ENCODE measurements at regions not wholly inside any gene's neighbourhood (a gene's known extent, or its start where the extent isn't known, plus 50 kb on each side); places are given as distances from the start of the nearest gene placed in this dataset.

- no peak overlapping the region for H3K9ac ChIP-seq (ENCODE audit: low read depth in 1 of 2, low read length in 2 of 2)
- peaks cover 2 to 9% (median 6%) of the 10 kb centered on the region in 4 donors for H3K9me3 ChIP-seq (ENCODE audit: control insufficient read depth in 4 of 4, low read length in 3 of 4)
- H3K27ac ChIP-seq (ENCODE audit: low read depth in 1 of 2, low read length in 2 of 2), result no peak overlapping the region
- no peak overlapping the region for H3K4me3 ChIP-seq (ENCODE audit: low read depth in 1 of 3, low read length in 3 of 3)
- H3K4me1 ChIP-seq (ENCODE audit: control insufficient read depth in 4 of 4, insufficient read depth in 4 of 4, low read length in 3 of 4), result no peaks in the 10 kb centered on the region
- WGBS, result 85% methylated on average over 1 of the region's 1 CpG
- H3K36me3 ChIP-seq (ENCODE audit: control insufficient read depth in 4 of 4, insufficient read depth in 3 of 4, low read depth in 1 of 4, low read length in 3 of 4), result no peaks in the 10 kb centered on the region
- TF ChIP-seq FOXA2 (IDR thresholded peaks at IDR 0.05) (no peak), JUND (IDR thresholded peaks at IDR 0.05) (no peak), NR2F2 (IDR thresholded peaks at IDR 0.05) (no peak), RXRA (IDR thresholded peaks at IDR 0.05) (no peak), HNF4G (IDR thresholded peaks at IDR 0.05) (no peak), TAF1 (conservative IDR thresholded peaks at IDR 0.05) (no peak), SP1 (IDR thresholded peaks at IDR 0.05) (no peak)
- TF ChIP-seq, protein P1, sequence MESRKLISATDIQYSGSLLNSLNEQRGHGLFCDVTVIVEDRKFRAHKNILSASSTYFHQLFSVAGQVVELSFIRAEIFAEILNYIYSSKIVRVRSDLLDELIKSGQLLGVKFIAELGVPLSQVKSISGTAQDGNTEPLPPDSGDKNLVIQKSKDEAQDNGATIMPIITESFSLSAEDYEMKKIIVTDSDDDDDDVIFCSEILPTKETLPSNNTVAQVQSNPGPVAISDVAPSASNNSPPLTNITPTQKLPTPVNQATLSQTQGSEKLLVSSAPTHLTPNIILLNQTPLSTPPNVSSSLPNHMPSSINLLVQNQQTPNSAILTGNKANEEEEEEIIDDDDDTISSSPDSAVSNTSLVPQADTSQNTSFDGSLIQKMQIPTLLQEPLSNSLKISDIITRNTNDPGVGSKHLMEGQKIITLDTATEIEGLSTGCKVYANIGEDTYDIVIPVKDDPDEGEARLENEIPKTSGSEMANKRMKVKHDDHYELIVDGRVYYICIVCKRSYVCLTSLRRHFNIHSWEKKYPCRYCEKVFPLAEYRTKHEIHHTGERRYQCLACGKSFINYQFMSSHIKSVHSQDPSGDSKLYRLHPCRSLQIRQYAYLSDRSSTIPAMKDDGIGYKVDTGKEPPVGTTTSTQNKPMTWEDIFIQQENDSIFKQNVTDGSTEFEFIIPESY (IDR thresholded peaks at IDR 0.05), result no peak
- DNase-seq (ENCODE audit: low spot score), result no peak
- H3K27me3 ChIP-seq (ENCODE audit: control insufficient read depth in 4 of 4, insufficient read depth in 4 of 4, low read length in 3 of 4), result peaks cover 0 to 4% (median 0%) of the 10 kb centered on the region in 4 donors
These were observed 54.0 kb downstream of the RFPL4B start for GRCh38 chr6:112401083-112401482.

DNA sequence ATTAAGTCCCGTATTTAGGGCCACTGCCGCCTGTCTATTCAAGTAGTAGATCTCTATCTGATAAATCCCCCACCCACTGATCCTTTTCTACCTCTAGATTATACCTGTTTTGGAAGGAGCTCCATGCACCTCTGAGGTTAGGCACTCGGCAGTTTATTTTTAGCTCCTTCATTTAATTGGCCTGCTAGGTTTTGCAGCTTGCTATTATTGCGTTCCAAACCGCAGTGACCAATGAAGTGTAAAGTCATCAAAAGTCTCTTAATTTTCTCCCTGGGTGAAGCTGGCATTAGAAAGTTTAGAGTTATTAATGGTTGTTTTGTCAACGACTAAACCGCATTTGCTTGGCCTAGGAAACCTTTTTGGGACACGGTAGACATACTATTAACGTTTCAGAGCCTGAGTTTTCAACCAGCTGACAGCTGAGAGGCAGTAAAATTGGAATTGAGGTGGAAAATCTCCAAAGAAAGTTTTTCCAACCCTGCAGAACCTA lies 60.0 kb downstream of the RFPL4B start:
- H3K4me1 ChIP-seq (ENCODE audit: control insufficient read depth in 4 of 4, insufficient read depth in 4 of 4, low read length in 3 of 4), result no peaks in the 10 kb centered on the region
- WGBS, result 85% methylated on average over 9 of the region's 9 CpGs
- no peak overlapping the region for H3K9ac ChIP-seq (ENCODE audit: low read depth in 1 of 2, low read length in 2 of 2)
- H3K36me3 ChIP-seq (ENCODE audit: control insufficient read depth in 4 of 4, insufficient read depth in 3 of 4, low read depth in 1 of 4, low read length in 3 of 4), result no peaks in the 10 kb centered on the region
- H3K4me3 ChIP-seq (ENCODE audit: low read depth in 1 of 3, low read length in 3 of 3), result no peak overlapping the region
- no peaks in the 10 kb centered on the region for H3K9me3 ChIP-seq (ENCODE audit: control insufficient read depth in 4 of 4, low read length in 3 of 4)
- TF ChIP-seq YY1 (IDR thresholded peaks at IDR 0.05), result no peak
- no peak for TF ChIP-seq FOXA2 (IDR thresholded peaks at IDR 0.05)
- TF ChIP-seq, protein P2, sequence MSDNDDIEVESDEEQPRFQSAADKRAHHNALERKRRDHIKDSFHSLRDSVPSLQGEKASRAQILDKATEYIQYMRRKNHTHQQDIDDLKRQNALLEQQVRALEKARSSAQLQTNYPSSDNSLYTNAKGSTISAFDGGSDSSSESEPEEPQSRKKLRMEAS (IDR thresholded peaks at IDR 0.05), result no peak
- TF ChIP-seq GABPA (IDR thresholded peaks at IDR 0.05 in 1 of 2, conservative IDR thresholded peaks at IDR 0.05 in 1 of 2), result no peak
- TF ChIP-seq TAF1 (conservative IDR thresholded peaks at IDR 0.05), result no peak
- no peak for TF ChIP-seq EGR1 (IDR thresholded peaks at IDR 0.05; ENCODE audit: low read depth in 2 of 2)
- no peak for TF ChIP-seq REST (IDR thresholded peaks at IDR 0.05)
- no peak for TF ChIP-seq SP1 (IDR thresholded peaks at IDR 0.05)
- TF ChIP-seq HNF4A (conservative IDR thresholded peaks at IDR 0.05), result no peak
- TF ChIP-seq FOXA1 (IDR thresholded peaks at IDR 0.05), result no peak
- DNase-seq (ENCODE audit: low spot score), result no peak
- no peak overlapping the region for H3K27ac ChIP-seq (ENCODE audit: low read depth in 1 of 2, low read length in 2 of 2)
- H3K27me3 ChIP-seq (ENCODE audit: control insufficient read depth in 4 of 4, insufficient read depth in 4 of 4, low read length in 3 of 4), result peaks cover 0 to 4% (median 0%) of the 10 kb centered on the region in 4 donors
